WERI-Rb-1 (cell line): ENCODE measurements at regions not wholly inside any gene's neighbourhood (a gene's known extent, or its start where the extent isn't known, plus 50 kb on each side); places are given as distances from the start of the nearest gene placed in this dataset.

Experiments
- DNase-seq: peaks from one replicate; pipeline ENCODE4 v3.0.0-alpha.2; 2020
- H3K27ac ChIP-seq: fragments of 250-450 bp; sonication (Bioruptor Pico); 2 replicates; pipeline ENCODE4 v1.5.1; 2020; ENCODE audit warnings: mild to moderate bottlenecking, moderate library complexity
- H3K27me3 ChIP-seq: fragments of 250-450 bp; sonication (Bioruptor Pico); 2 replicates; pipeline ENCODE4 v1.5.1; 2021; ENCODE audit warnings: mild to moderate bottlenecking, low read depth, moderate library complexity; ENCODE audit not compliant: insufficient read depth, severe bottlenecking
- H3K36me3 ChIP-seq: fragments of 250-450 bp; sonication (Bioruptor Pico); 2 replicates; pipeline ENCODE4 v1.5.1; 2020; ENCODE audit warnings: mild to moderate bottlenecking, moderate library complexity
- H3K4me3 ChIP-seq: 2 replicates; pipeline ENCODE4 v1.5.1; 2011; ENCODE audit warnings: low read depth, mild to moderate bottlenecking, control low read depth, low read length
- H3K9me3 ChIP-seq: fragments of 250-450 bp; sonication (Bioruptor Pico); 2 replicates; pipeline ENCODE4 v1.5.1; 2021; ENCODE audit warnings: mild to moderate bottlenecking, moderate library complexity; ENCODE audit not compliant: severe bottlenecking
- CTCF ChIP-seq: IDR thresholded peaks from 2 replicates; pipeline ENCODE4 v1.5.1; 2011; ENCODE audit warnings: low read depth, mild to moderate bottlenecking, control low read depth, inconsistent platforms, low read length

- H3K36me3 ChIP-seq = no peaks in the 10 kb centered on the region
- H3K4me3 ChIP-seq = no peak overlapping the region
- TF ChIP-seq CTCF = no peak
- H3K9me3 ChIP-seq = no peaks in the 10 kb centered on the region
- no peak for DNase-seq
- H3K27ac ChIP-seq = no peak overlapping the region
- H3K27me3 ChIP-seq = no peaks in the 10 kb centered on the region
Observed at GRCh38 chr14:87679866-87680265, 313.1 kb downstream of the GALC start.

- no peak for DNase-seq
- TF ChIP-seq CTCF = no peak
- no peaks in the 10 kb centered on the region for H3K9me3 ChIP-seq
- H3K27me3 ChIP-seq = no peaks in the 10 kb centered on the region
- no peaks in the 10 kb centered on the region for H3K36me3 ChIP-seq
- H3K27ac ChIP-seq = no peak overlapping the region
- no peak overlapping the region for H3K4me3 ChIP-seq
Observed at GRCh38 chr14:87678624-87679023, 314.4 kb downstream of the GALC start.

GRCh38 chr14:87676814-87677437, 316.1 kb downstream of the GALC start:
- no peak overlapping the region for H3K27ac ChIP-seq
- H3K4me3 ChIP-seq = no peak overlapping the region
- no peaks in the 10 kb centered on the region for H3K9me3 ChIP-seq
- TF ChIP-seq CTCF = no peak
- no peak for DNase-seq
- no peaks in the 10 kb centered on the region for H3K27me3 ChIP-seq
- H3K36me3 ChIP-seq = no peaks in the 10 kb centered on the region

GRCh38 chr14:87667659-87668058, 325.3 kb downstream of the GALC start:
- no peak for TF ChIP-seq CTCF
- H3K27ac ChIP-seq = no peak overlapping the region

GRCh38 chr14:87656315-87656714, 336.7 kb downstream of the GALC start:
- Histone ChIP-seq H3K36me3 (no peaks in the 10 kb centered on the region), H3K4me3 (no peak overlapping the region), H3K27me3 (no peaks in the 10 kb centered on the region), H3K9me3 (peaks cover 4% of the 10 kb centered on the region), H3K27ac (no peak overlapping the region)
- no peak for DNase-seq
- TF ChIP-seq CTCF = no peak

More at GRCh38 chr14:87667659-87668058, 325.3 kb downstream of the GALC start:
- H3K9me3 ChIP-seq = no peaks in the 10 kb centered on the region
- no peaks in the 10 kb centered on the region for H3K27me3 ChIP-seq
- H3K4me3 ChIP-seq = no peak overlapping the region
- no peaks in the 10 kb centered on the region for H3K36me3 ChIP-seq
- DNase-seq = no peak

GRCh38 chr14:87652278-87652677, 340.7 kb downstream of the GALC start:
- Histone ChIP-seq H3K9me3 (peaks cover 15% of the 10 kb centered on the region), H3K27me3 (no peaks in the 10 kb centered on the region), H3K4me3 (no peak overlapping the region), H3K36me3 (no peaks in the 10 kb centered on the region), H3K27ac (no peak overlapping the region)
- TF ChIP-seq CTCF = no peak
- DNase-seq = no peak
